ENCODE measurements at regions not wholly inside any gene's neighbourhood (a gene's known extent, or its start where the extent isn't known, plus 50 kb on each side); places are given as distances from the start of the nearest gene placed in this dataset.

DNA sequence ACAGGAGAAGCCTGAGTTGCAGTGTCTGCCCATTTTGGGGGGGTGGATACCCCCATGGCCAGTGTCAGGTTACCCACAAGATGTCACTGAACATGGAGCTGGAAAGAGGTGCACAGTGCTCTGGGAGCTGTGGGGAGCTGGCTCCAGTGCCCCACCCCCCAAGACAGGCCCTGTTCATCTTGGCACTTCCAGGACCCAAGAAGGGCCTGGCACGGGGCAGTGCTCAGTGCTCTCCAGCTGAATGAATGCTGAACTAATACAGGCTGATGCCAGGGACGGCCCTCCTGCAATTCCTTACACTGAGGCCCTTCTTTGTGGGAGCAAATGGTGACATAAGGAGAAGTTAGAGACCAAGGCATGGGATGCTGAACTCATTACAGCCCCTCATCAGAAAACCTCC, 163.4 kb upstream of the GLI2 start:
- TF ChIP-seq ESRRA (IDR thresholded peaks at IDR 0.05; ENCODE audit: low read length) (no peak), EP300 (IDR thresholded peaks at IDR 0.05; ENCODE audit: borderline replicate concordance in 1 of 2, control insufficient read depth in 1 of 2, low read depth in 2 of 2, low read length in 2 of 2) (no peak)

Data from GM12878 (cell line).